GM18873 (cell line): ENCODE measurements at regions not wholly inside any gene's neighbourhood (a gene's known extent, or its start where the extent isn't known, plus 50 kb on each side); places are given as distances from the start of the nearest gene placed in this dataset.
"Not testable (repeated sequence)": the region's sequence is repeated elsewhere in the genome, so short reads cannot be mapped to it uniquely, and the experiment has no call there.

Experiments used
- ATAC-seq: cut with Tn5 transposase; IDR thresholded peaks from one replicate; pipeline ENCODE4 v1.9.1; 2021; ENCODE audit warnings: mild to moderate bottlenecking, moderate library complexity, moderate number of reproducible peaks; ENCODE audit not compliant: unreplicated experiment, low FRiP score

DNA sequence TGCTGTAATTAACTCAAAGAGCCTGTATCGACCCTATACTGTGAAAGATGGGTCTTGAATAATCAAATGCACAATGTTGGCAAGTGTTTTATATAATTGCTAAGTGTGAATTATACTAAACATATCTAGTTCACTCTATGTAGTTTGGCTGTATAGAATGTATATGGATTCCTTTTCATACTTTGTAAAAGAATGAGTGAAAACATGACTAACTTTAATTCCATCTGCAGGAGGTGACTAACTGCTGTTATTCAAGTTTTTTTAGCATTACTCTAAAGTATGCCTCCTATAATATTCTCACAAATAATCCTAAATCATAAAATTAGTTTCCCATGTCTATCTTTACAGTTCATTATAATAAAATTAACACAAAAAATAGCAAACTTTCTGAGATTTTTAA is 394.0 kb upstream of the MON1B start:
- no peak for ATAC-seq

DNA sequence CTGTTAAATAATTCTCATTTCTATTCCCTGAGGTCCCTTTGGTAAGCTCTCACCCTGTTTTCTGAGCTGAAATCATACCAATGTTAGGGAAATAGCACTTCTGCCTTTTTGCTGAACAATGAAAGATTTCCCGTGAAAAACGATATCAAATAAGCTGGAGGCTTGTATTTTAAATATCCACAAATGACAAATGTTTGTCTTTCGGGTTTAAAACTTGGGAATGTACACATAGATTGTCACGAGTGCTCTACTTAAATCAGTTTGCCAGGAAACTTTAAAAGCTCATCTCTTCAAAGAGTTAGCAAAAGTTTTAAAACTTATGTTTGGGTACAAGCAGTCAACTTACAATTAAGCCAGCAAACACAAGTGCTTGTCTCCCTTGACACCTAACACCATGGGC is 393.5 kb upstream of the MON1B start:
- ATAC-seq = no peak

DNA sequence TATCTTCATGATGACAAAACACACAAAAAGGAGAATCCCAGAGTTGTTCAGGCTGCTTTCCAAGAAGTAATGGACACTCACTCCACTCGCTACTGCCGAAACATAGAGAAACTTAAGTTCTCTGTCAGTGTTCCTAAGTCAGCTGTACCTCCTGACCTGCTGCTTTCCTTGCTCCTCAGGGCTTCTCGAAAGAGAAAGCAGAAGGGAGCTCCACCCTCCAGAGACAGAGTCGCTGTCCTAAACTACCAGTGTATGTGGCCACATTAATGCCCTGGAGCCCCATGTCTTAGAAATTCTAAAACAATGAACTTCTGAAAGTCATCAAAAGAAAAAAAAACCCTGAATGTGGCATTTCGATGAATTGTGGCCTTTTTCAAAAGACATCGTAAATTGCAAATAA is 390.8 kb upstream of the MON1B start:
- ATAC-seq = no peak

DNA sequence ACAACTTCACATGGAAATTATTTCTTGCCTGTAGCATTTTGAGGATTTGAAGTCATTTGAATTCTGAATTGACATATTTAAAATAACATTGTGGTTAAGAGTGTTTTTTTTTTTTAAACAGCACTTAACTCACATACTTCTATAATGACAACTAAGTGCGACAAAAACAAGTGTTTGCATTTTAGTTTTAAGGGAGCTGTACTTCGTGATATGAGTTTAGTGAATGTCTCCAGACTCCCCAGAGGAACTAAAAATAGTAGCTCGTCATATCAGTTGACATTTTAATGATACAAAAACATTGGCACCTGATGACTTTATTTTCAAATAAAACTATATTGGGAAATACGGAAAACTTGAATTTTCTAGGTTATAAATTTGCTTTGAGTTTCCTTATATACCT is 389.6 kb upstream of the MON1B start:
- no peak for ATAC-seq

DNA sequence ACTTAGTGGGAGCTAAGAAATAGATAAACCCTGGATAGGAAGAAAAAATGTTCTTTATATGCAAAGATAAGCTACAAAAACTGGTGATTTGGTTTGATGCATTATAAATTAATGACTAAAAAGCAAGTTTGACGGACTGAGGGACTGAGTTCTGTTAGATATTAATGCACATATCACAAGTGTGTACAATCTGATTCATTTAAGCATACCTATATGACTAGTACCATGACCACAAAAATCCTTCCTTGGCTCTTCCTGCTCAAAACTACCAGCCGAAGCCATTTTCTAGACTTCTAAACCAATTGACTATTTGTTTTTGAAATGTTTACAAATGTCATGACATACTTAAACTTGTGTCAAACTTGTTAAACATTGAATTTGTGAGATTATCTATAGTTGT is 374.5 kb upstream of the MON1B start:
- peak; percentile 58 for ATAC-seq

DNA sequence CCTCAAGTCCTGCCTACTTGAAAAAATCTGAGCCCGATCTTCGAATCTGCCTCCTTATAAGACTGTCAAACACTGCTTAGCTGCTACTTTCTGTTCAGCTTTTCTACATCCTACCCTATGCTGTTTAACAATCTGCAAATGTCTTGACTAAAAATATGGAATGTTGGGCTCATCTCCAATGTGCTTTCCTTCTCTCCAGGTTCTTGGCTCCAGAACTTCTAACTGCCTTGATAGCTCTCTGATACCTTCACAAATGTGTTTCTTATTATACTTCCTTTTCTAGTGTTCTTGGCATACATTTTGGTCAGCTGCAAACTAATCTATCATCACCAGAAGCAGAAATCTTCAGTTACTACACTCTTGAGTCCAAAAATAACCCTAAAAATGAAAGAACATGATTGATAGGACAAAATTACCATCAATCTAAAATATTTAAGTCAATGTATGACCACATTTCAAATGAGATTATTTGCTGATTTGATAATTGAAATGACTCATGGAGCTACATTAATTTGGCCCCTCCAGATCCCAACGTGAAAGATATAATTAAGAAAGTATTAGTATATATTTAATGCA is 372.3 kb upstream of the MON1B start:
- no peak for ATAC-seq

DNA sequence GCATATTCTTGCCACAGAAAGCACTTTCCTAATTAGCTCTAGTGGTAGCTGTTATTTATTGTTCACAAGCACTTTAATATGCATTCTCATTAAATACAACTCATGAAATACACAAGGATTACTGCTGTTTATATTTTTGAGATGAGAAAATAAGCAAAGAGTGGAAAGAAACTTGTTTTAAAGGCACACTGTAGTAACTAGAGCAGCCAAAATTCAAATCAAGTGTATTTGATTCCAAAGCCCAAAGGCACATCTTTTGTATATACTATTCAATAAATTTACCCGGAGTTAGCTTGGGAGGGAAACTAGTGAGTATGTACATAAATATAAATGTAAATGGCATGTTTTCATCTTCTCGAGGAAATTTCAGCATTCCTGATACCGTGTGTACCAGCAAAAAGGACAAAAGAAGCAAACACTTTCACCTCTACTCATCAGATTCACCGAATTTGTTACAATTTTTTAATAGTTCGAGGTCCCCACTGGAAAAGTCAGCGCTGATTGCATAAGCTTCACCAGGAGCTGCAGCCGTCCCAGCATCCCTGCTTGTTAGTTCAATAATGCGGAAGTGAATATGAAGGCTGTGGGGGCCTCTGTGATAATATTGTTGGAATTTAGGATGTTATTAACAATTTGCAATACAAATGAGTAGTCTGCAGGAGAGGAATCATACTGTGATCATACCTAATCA is 371.6 kb upstream of the MON1B start:
- ATAC-seq = no peak

DNA sequence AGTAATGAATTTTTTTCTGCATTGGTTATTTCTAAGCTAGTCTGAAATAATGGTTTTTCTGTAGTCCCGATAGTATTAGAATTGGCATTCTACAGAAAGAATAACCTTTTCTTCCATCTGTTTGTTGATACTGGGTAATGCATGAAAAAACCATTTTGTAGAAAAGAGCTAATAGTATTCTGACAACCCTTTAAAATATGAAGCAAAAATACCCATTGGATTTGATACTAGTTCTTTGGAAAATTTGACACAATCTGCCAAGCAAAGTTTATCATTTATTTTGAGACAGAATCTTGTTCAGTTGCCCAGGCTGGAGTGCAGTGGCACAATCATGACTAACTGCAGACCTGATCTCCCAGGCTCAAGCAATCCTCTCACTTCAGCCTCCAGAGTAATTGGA is 366.8 kb upstream of the MON1B start:
- no peak for ATAC-seq

DNA sequence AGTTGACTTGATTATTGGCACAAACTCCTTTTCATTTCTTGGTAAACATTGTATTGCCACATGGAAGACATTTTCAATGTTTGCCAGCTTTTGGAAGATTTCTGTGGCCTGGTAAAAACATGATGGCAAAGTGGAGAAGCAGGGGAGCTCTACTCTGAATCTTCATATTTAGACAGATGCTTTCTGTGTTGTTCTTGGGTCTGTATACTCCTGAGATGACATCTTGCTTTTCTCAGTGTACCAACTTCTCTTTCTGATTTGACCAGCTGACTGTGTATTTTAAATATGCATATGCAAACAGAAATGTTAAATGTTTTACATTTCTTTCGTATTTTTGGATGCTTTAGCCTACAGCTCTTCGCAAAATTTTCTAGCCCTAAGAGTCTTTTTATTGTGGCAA is 366.2 kb upstream of the MON1B start:
- ATAC-seq = no peak

DNA sequence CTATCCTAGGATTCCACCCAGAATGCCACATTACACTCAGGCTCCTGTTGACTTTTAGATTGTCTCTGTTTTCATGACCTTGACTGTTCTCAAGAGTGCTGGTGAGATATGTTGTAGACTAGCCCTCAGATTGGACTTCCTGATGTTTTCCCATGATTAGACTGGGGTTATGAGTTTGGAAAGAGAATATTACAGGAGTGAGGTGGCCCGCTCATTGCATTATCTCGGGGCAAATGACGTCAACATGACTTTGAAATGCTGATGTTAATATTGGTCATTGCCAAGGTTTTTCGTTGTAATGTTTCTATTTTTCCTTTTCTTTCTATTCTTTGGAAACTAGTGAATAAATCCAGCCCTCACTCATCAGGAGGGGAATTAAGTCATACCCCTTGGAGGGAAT is 355.7 kb upstream of the MON1B start:
- ATAC-seq = no peak

DNA sequence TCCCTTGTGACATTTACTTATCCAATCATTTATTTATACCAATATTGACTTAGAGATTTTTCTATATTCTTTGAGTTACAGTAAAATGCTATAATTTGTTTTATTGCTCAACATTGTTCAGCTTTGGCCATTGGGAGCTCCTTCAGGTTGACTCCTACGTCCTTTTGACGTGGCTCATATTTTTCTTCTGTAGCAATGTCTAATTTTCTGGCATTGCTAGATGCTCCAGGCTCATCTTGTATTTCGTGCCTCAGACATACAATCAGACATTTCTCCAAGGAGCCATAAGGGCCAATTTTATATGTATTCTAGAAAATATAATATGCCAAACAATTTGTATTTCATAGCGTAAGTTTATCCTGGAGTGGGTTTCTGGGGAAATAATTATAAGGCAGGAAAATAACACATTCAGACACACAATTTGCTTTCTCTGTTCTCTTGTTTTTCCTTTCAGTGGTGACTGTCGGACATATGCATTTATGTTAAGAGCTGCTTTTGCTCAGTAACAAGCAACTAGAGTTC is 355.1 kb upstream of the MON1B start:
- no peak for ATAC-seq

DNA sequence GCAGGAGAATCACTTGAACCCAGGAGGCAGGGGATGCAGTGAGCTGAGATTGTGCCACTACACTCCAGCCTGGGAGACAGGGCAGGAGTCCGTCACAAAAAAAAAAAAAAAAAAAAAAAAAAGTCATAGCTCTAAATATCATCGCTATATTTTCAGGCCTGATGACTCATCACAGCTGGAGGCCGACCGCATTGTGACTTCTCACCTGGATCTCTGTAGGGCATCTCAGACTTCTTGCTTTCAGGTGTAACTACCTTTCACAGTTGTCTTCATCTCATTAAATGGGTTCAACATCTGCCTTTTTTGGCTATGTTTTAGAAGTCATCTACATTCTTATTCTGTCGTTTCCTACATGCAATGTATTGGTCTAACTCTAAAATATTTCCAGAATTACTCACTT is 353.1 kb upstream of the MON1B start:
- no peak for ATAC-seq

DNA sequence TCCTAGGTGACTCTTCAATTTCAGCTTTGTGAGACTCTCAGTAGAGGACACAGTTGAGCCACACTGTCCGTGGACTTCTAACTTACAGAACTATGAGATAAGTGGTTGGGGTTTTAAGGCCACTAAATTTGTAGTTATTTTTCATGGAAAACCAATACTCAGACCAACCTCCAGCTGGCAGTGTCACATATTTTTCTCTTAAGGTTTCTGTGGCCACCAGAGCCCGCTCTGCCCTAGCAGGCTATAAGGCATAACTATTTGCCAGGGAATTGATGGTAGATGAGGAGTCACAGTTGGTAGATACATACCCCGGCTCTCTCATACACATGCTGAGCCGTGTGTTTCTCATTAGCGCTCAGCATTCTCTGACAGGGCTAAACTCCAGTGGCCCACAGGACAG is 336.8 kb upstream of the MON1B start:
- no peak for ATAC-seq

DNA sequence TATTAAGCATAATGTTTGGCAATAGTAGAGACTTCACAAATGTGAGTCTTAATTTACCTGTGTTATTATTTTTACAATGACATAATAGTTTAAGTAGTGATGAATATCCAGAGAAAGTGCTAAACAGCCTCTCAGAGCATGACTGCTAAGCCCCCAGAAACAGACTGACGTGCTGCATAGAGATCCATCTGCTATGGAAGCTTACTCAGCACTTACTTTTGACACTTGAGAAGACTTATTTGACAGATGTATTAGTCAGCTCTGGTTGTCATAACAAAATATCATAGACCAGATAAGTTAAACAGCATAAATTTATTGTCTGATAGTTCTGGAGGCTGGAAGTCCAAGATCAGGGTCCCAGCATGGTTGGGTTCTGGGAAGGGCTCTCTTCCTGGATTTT is 334.9 kb upstream of the MON1B start:
- ATAC-seq = no peak

DNA sequence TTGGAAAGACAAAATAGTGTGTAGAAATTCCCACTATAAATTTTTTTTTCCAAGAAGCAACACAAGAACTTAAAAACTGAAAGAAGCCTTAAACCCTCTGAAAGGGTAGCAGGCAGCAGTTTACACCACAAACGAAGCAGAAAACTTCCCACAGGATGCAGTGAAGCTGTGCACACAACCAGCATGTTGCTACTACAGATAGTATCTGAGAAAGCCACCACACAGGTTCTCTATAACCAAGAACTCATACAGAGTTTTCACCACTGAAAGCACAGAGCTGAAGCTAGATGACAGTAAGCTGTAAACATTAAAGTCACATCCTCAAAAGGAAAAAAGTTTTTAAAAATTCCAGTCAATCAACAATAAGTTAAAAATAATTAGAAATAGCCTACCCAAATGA is 333.6 kb upstream of the MON1B start:
- ATAC-seq = no peak

DNA sequence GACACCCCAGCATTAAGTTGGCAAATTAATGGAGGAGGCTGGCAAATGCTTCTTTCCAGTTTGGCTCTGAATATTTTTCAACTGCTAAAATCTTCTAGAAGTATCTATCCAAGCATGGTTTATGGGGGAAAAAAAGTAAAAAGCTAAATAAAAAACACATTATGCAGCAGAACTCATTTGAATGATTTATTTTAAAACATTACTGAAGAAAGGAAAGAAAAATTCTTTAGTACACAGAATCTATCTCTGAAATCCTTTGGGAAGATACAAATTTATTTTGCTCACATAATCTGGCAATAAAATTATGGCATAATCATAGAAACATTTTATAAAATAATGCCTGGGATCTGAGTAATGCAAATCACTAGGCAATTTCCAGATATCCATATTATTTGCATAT is 328.1 kb upstream of the MON1B start:
- ATAC-seq = no peak

DNA sequence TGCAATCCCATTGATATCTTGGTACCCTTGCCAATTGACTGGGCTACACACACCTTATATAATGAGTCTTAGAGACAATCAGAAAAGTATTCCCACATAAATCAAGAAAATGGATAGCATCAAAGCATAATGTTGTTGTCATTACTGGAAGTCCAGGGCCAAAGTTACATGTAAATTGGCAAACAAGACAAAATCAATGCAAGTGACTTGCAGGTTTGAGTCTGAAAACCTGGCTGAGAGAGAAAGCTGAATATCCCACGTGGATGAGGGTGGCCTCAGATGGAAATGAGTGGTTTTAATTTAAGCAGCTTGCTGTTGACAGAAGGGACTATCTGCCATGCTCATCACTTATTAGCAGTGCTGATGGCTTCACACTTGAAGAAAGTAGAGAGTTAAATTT is 324.0 kb upstream of the MON1B start:
- ATAC-seq = no peak

DNA sequence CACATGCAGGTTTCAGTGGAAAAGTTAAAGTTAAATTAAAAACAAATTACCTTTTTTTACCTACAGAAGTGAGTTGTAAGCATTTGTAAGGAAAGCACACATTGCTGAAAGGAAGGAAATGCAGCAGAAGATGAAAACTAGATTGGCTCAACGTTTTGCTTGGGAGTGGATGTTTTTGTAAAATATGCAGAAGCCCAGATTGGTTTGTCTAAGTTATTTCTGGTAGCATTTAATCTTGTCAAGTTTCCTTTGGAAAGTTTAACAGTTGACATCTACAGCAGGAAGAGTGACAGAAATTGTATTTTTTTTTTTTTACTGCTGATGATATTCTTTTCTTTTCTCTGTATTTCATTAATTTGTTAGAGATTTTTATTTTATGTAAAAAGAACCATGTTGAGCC is 315.1 kb upstream of the MON1B start:
- ATAC-seq = no peak

DNA sequence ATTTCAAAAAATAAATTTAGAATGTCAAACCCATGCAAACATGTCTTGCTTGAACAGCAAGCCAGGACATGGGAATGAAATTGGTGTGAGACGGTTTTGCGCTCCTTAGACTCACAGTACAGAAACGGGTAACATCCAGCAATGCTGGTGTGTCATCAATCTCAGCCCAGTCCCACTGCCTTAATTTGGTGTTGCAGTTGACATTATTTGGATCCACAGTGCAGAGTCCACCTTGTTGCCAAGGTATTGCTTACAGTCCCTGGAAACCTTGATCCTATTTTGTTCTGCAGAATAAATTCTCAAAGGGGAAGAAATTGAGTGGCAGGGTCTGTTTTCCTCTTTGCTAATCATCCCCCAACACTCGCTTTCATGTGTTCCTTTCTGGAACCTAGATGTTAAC is 311.6 kb upstream of the MON1B start:
- no peak for ATAC-seq

DNA sequence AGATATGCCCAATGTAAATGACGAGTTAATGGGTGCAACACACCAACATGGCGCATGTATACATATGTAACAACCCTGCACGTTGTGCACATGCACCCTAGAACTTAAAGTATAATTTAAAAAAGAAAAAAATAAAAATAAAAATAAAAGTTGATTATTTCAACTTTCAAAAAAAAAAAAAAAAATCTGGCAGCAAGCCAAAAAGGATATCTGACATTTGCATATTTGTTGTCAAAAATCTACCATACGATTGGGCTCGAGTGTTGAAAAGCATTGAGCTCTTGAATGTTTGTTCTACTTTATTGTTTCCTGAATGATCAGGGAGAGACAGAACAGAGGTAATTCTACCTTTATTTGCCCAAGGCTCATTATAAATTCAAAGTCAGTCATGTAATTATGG is 310.5 kb upstream of the MON1B start:
- ATAC-seq = not testable (repeated sequence)

DNA sequence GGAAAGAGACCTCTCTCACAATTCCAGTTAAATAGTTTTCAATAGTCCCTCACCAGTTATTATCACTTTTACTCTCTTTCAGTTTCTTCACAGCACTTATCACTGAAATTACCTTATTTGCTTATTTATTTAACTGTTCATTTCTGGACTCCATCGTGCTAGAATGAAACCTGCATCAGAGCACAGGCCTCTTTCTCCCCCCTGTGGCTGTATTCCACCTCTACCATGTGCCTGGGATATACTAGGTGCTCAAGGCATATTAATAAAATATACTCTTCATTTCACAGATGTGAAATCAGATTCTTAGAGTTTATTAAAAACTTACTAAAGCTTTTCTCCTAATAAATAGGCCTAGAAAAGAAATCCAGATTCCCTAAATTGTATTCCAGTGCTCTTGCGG is 308.9 kb upstream of the MON1B start:
- ATAC-seq = no peak

DNA sequence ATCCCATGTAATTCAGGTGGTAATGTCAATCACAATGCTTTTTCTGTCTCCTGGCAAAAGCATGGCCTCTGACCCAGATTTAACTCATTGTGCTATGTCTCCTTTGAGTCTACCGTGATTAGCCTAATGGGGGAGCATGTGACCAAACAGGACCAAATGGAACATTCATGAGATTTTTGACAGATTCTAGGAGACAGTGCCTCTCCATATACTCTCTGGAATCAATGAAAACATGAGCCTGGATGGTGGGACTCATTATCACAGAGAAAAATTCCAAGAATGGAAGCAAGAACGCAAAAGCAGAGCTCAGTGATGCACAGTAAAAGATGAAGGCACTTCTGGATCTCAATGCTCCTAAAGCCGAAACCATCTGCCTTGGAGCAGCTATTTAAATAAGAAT is 307.9 kb upstream of the MON1B start:
- ATAC-seq = no peak
